ENCODE measurements at regions not wholly inside any gene's neighbourhood (a gene's known extent, or its start where the extent isn't known, plus 50 kb on each side); places are given as distances from the start of the nearest gene placed in this dataset.
"Not testable (repeated sequence)": the region's sequence is repeated elsewhere in the genome, so short reads cannot be mapped to it uniquely, and the experiment has no call there.

DNA sequence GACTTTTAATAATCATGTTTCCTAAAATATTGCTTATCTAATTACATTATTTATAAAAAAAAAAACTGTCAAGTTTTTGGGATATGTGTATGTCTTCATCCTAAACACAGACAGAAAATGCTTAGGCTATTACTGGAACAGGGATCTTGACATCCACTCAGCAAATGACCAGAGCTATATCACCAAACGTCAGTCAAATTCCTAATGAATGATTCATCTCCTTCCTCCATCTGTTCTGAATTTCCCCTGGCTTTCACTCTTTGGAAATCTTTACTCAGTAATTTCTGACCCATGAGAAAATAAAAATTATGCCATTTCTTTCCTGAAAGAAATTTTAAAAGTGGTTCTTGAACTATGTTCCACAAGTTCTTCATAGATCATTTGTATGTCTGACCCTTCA is 552.4 kb upstream of the KCND2 start:
- POLR2A ChIA-PET = no interaction called here
- no peak for TF ChIP-seq TARDBP (IDR thresholded peaks at IDR 0.05)
- no peak for TF ChIP-seq FOXK2 (IDR thresholded peaks at IDR 0.05)
- TF ChIP-seq, protein P1, sequence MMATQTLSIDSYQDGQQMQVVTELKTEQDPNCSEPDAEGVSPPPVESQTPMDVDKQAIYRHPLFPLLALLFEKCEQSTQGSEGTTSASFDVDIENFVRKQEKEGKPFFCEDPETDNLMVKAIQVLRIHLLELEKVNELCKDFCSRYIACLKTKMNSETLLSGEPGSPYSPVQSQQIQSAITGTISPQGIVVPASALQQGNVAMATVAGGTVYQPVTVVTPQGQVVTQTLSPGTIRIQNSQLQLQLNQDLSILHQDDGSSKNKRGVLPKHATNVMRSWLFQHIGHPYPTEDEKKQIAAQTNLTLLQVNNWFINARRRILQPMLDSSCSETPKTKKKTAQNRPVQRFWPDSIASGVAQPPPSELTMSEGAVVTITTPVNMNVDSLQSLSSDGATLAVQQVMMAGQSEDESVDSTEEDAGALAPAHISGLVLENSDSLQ (IDR thresholded peaks at IDR 0.05) = no peak
- no peak for TF ChIP-seq NFRKB (IDR thresholded peaks at IDR 0.05)
- TF ChIP-seq SUZ12 (IDR thresholded peaks at IDR 0.05) = no peak
- no peak for TF ChIP-seq FOXM1 (IDR thresholded peaks at IDR 0.05; ENCODE audit: borderline replicate concordance)
- no peak for TF ChIP-seq LEF1 (IDR thresholded peaks at IDR 0.05; ENCODE audit: borderline replicate concordance)
- TF ChIP-seq BHLHE40 (IDR thresholded peaks at IDR 0.05; ENCODE audit: borderline replicate concordance) = no peak
- no peak for TF ChIP-seq ZNF384 (IDR thresholded peaks at IDR 0.05)
- TF ChIP-seq FOXA1 (IDR thresholded peaks at IDR 0.05) = no peak
- no peak for TF ChIP-seq SP1 (IDR thresholded peaks at IDR 0.05)
- no peak for TF ChIP-seq HDGF (IDR thresholded peaks at IDR 0.05; ENCODE audit: borderline replicate concordance)
- no peak for TF ChIP-seq ARNT (IDR thresholded peaks at IDR 0.05)
- CTCF ChIA-PET = no interaction called here
- no peak for DNase-seq (ENCODE audit: extremely low spot score)

DNA sequence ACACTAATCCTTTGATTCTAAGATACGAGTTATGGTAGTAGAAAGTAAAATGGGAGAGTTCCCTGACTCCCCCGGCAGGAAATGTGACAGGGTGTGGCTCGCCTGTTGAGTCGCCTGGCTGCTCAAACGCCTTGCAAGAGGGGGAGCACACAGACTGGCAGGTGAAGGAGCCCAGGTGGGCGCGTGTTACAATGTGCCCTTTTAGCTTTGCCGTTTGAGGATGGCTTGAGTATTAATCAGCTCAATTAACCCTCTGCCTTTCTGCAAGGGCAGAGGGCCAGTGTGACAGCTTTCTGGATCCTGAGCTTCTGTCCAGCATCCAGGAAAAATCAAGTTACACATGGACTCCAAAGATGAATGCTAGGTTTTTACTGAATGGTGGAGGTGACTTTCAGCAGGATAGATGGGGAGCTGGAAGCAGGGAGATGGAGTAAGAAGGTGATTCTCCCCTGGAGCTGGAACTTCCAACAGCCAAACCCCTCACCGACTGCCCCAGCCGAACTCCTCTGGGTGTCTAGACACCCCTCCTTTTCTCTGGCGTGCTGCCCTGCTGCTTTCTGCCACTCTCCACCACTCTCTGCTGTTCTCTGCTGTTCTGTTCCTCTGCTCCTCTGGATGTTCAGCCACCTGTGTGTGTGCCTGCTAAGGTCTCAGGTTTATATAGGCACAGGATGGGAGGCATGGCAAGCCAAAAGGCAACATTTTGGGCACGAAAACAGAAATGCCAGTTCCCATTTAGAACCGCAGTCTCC is 548.8 kb upstream of the KCND2 start:
- no peak for DNase-seq (ENCODE audit: extremely low spot score)
- TF ChIP-seq CTBP1 (IDR thresholded peaks at IDR 0.05; ENCODE audit: borderline replicate concordance) (no peak), FOXA1 (IDR thresholded peaks at IDR 0.05) (no peak), FOXK2 (IDR thresholded peaks at IDR 0.05) (no peak), HDGF (IDR thresholded peaks at IDR 0.05; ENCODE audit: borderline replicate concordance) (no peak), ZNF384 (IDR thresholded peaks at IDR 0.05) (no peak), BHLHE40 (IDR thresholded peaks at IDR 0.05; ENCODE audit: borderline replicate concordance) (no peak)
- ChIA-PET CTCF (no interaction called here), POLR2A (no interaction called here)

DNA sequence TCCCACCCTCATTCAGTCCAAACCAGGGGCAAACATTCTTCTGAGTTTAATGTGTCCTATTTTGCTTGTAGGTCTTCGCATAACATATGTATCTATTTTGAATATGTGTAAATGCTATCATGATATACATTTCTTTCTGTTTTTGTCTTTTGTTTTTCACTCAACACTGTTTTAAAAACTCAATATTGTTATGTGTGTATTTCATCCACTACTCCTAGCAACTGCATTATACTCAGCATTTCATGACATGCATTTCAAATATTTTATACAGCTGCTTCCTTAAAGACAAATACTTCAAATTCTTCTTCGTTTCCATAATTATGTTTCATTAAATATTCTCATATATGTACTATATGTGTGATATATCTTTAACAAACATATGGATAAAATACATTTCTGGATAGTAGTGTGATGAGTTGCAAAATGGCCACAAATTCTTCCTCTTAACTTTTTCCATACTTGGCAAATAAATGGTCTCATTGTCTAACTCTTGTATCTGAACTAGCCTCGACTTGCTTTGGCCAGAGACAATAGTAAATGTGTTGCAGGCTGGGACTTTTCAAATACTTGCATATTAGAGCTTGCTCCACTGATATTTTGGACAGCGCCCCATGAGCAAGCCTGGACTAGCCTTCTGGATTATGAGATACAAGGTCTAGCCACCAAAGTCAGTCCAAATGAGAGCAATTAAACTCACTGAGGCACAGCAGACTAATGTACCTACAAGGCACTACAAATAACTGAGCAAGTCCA is 539.7 kb upstream of the KCND2 start:
- DNase-seq (ENCODE audit: extremely low spot score) = no peak
- TF ChIP-seq SP1 (IDR thresholded peaks at IDR 0.05) (no peak), L3MBTL2 (conservative IDR thresholded peaks at IDR 0.05) (no peak), SUZ12 (IDR thresholded peaks at IDR 0.05) (no peak), CTBP1 (IDR thresholded peaks at IDR 0.05; ENCODE audit: borderline replicate concordance) (no peak), LEF1 (IDR thresholded peaks at IDR 0.05; ENCODE audit: borderline replicate concordance) (no peak), ARNT (IDR thresholded peaks at IDR 0.05) (no peak), FOXK2 (IDR thresholded peaks at IDR 0.05) (no peak)
- TF ChIP-seq, protein P1 (IDR thresholded peaks at IDR 0.05) = no peak
- ChIA-PET POLR2A (no interaction called here), CTCF (no interaction called here)

DNA sequence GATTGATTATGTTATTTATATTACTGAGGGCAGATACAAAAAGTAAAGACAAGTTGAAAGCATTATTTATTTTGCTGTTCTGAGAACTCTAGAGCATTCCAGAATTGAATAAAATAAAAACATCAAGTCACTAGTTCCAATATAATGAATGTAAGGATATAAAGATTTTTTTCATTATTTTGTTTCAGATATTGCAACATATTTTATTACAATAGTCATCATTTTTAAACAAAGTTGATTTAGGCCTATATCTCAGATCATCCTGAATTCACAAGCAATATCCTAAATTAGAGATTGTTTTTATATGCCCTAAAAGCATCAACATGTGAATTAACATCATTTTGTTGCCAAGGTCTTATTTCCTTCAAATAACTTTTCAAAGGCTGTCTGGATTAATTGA is 535.6 kb upstream of the KCND2 start:
- ChIA-PET CTCF (no interaction called here), POLR2A (no interaction called here)
- TF ChIP-seq ZNF384 (IDR thresholded peaks at IDR 0.05) (no peak), FOXA1 (IDR thresholded peaks at IDR 0.05) (no peak), FOXK2 (IDR thresholded peaks at IDR 0.05) (no peak), ARNT (IDR thresholded peaks at IDR 0.05) (no peak), TARDBP (IDR thresholded peaks at IDR 0.05) (no peak), SP1 (IDR thresholded peaks at IDR 0.05) (no peak), SUZ12 (IDR thresholded peaks at IDR 0.05) (no peak)
- no peak for DNase-seq (ENCODE audit: extremely low spot score)

DNA sequence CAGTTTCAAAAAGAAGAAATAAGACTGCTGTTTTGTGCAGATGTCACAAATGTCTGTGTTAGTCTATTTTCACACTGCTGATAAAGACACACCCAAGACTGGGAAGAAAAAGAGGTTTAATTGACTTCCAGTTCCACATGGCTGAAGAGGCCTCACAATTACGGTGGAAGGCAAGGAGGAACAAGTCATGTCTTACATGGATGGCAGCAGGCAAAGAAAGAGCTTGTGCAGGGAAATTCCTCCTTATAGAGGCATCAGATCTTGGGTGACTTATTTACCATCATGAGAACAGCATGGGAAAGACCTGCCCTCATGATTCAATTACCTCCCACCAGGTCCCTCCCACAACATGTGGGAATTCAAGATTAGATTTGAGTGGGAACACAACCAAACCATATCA is 527.7 kb upstream of the KCND2 start:
- CTCF ChIA-PET; POLR2A ChIA-PET; DNase-seq (ENCODE audit: extremely low spot score): not testable (repeated sequence)

DNA sequence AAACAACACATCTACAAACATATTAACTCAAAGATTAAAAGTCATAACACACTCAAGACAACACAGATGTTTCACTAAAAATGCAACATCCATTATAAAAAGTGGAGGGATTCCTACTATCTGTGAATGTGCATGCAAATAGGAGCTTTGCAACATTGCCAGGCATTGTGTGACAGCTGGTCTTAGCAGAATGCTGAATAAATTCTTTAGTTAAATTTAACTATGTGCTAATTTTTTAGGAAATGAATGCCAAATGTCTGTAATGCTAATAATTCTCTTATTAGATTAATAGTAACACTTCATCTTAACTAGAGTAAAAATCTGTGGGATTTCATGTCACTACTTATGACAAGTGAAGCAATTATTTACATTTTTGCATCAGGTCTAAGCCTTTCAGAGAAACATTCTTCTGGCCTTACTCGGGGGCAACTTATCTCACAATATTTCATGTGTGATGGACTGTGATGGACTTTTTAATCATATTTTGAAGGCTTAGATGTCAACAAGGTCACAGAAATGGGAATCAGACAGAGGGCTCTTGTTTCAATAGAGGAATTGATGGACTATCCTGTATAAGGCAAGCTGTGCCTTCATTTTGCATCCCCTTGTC is 524.6 kb upstream of the KCND2 start:
- TF ChIP-seq HDGF (IDR thresholded peaks at IDR 0.05; ENCODE audit: borderline replicate concordance) = no peak
- TF ChIP-seq ZNF384 (IDR thresholded peaks at IDR 0.05) = no peak
- TF ChIP-seq SUZ12 (IDR thresholded peaks at IDR 0.05) = no peak
- TF ChIP-seq FOXK2 (IDR thresholded peaks at IDR 0.05) = no peak
- TF ChIP-seq TARDBP (IDR thresholded peaks at IDR 0.05) = no peak
- no peak for TF ChIP-seq ELF4 (IDR thresholded peaks at IDR 0.05)
- TF ChIP-seq ARNT (IDR thresholded peaks at IDR 0.05) = no peak
- TF ChIP-seq, protein P1 (IDR thresholded peaks at IDR 0.05) = no peak
- TF ChIP-seq FOXM1 (IDR thresholded peaks at IDR 0.05; ENCODE audit: borderline replicate concordance) = no peak
- CTCF ChIA-PET = no interaction called here
- POLR2A ChIA-PET = no interaction called here
- no peak for DNase-seq (ENCODE audit: extremely low spot score)

DNA sequence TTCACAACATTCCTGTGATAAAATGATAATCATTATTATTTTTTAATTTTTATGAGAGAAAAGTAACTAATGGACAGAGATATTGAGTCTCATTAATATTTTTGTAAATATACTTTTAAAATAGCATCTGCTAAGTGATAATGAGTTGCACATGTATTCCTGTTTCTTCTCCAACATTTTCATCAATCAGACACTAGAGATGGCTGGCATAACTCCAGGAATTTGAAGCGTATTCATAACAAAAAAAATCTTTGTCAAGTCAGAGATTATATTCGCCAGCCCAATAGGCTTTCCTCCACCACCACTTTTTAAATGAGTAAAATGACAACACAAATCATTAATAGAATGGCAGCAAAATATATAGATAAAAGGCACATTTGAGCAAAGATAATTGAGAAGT is 524.0 kb upstream of the KCND2 start:
- ChIA-PET POLR2A (no interaction called here), CTCF (no interaction called here)
- DNase-seq (ENCODE audit: extremely low spot score) = no peak
- TF ChIP-seq LEF1 (IDR thresholded peaks at IDR 0.05; ENCODE audit: borderline replicate concordance) = no peak
- TF ChIP-seq, protein P1 (IDR thresholded peaks at IDR 0.05) = no peak
- no peak for TF ChIP-seq SUZ12 (IDR thresholded peaks at IDR 0.05)
